MV-4-11 (cell line): ENCODE measurements at regions not wholly inside any gene's neighbourhood (a gene's known extent, or its start where the extent isn't known, plus 50 kb on each side); places are given as distances from the start of the nearest gene placed in this dataset.
A peak's percentile ranks its signal among the peaks of the same experiment; 100 is the strongest.
"Not testable (repeated sequence)": the region's sequence is repeated elsewhere in the genome, so short reads cannot be mapped to it uniquely, and the experiment has no call there.

Experiments
- DNase-seq: peaks from one replicate; lab custom pipeline; 2025; lab: John Stamatoyannopoulos, UW

GRCh38 chr2:64251497-64252250, 107.5 kb upstream of the PELI1 start:
- DNase-seq: no peak

- DNase-seq: not testable (repeated sequence)
These were observed 108.2 kb upstream of the PELI1 start for GRCh38 chr2:64252251-64252978.

- not testable (repeated sequence) for DNase-seq
These were observed 109.2 kb upstream of the PELI1 start for GRCh38 chr2:64253421-64253820.

GRCh38 chr2:64258566-64258965, 114.3 kb upstream of the PELI1 start:
- DNase-seq: no peak

GRCh38 chr2:64259312-64259711, 115.1 kb upstream of the PELI1 start:
- no peak for DNase-seq

- peak; percentile 40 for DNase-seq
These were observed 116.0 kb upstream of the PELI1 start for GRCh38 chr2:64260093-64260803.

- DNase-seq: peak; percentile 89
These were observed 116.6 kb upstream of the PELI1 start for GRCh38 chr2:64260817-64261216.

- DNase-seq: no peak
These were observed 117.9 kb upstream of the PELI1 start for GRCh38 chr2:64262071-64262470.

- DNase-seq: no peak
These were observed 118.6 kb upstream of the PELI1 start for GRCh38 chr2:64262816-64263215.

- DNase-seq: peak; percentile 8
These were observed 119.1 kb upstream of the PELI1 start for GRCh38 chr2:64263315-64263714.

GRCh38 chr2:64267699-64268098, 123.5 kb upstream of the PELI1 start:
- no peak for DNase-seq

GRCh38 chr2:64268330-64269048, 124.3 kb upstream of the PELI1 start:
- no peak for DNase-seq

GRCh38 chr2:64273524-64274398, 129.5 kb upstream of the PELI1 start:
- DNase-seq: peak; percentile 80

GRCh38 chr2:64274399-64275173, 130.4 kb upstream of the PELI1 start:
- no peak for DNase-seq

- no peak for DNase-seq
These were observed 130.9 kb upstream of the PELI1 start for GRCh38 chr2:64275174-64275466.

GRCh38 chr2:64276417-64277095, 132.3 kb upstream of the PELI1 start:
- DNase-seq: no peak

GRCh38 chr2:64277101-64277849, 133.1 kb upstream of the PELI1 start:
- peak; percentile 75 for DNase-seq

- not testable (repeated sequence) for DNase-seq
These were observed 136.6 kb upstream of the PELI1 start for GRCh38 chr2:64280812-64281211.

- peak; percentile 13 for DNase-seq
These were observed 138.9 kb upstream of the PELI1 start for GRCh38 chr2:64283006-64283570.
